ENCODE measurements at regions not wholly inside any gene's neighbourhood (a gene's known extent, or its start where the extent isn't known, plus 50 kb on each side); places are given as distances from the start of the nearest gene placed in this dataset.

- Histone ChIP-seq H4K20me1 (ENCODE audit: control insufficient read depth, insufficient read depth, low read length, poor library complexity, severe bottlenecking) (no peaks in the 10 kb centered on the region), H3K27ac (ENCODE audit: low read length in 2 of 2) (no peak overlapping the region), H3K79me2 (ENCODE audit: control insufficient read depth, insufficient read depth, low read length) (no peaks in the 10 kb centered on the region), H2AFZ (ENCODE audit: insufficient read depth, low read depth, low read length, poor library complexity, severe bottlenecking) (no peak overlapping the region), H3K27me3 (replicated peaks in 1 of 4; ENCODE audit: control extremely low read depth in 1 of 4, control insufficient read depth in 3 of 4, insufficient read depth in 4 of 4, low read length in 3 of 4) (no peaks in the 10 kb centered on the region), H3K9me3 (ENCODE audit: control extremely low read depth in 1 of 3, control insufficient read depth in 2 of 3, insufficient read depth in 1 of 3, low read length in 2 of 3) (no peaks in the 10 kb centered on the region), H3K4me1 (ENCODE audit: control insufficient read depth in 2 of 2, insufficient read depth in 2 of 2, low read length in 2 of 2) (peaks cover 9 to 10% of the 10 kb centered on the region in 2 donors), H3K9ac (ENCODE audit: low read length) (no peak overlapping the region), H3K4me3 (ENCODE audit: control extremely low read depth in 1 of 5, extremely low read depth in 1 of 5, insufficient read depth in 1 of 5, low read depth in 2 of 5, low read length in 4 of 5) (no peak overlapping the region), H3K36me3 (replicated peaks in 1 of 2; ENCODE audit: control extremely low read depth in 1 of 2, control insufficient read depth in 1 of 2, extremely low read depth in 1 of 2, insufficient read depth in 2 of 2, low read length in 1 of 2) (no peaks in the 10 kb centered on the region), H3K4me2 (replicated peaks; ENCODE audit: low read depth, low read length, poor library complexity, severe bottlenecking) (no peak overlapping the region)
- DNase-seq, result no peak
- Mint-ChIP-seq H3K27ac (no peak overlapping the region), H3K4me3 (no peak overlapping the region), H3K9me3 (ENCODE audit: insufficient read depth) (no peaks in the 10 kb centered on the region), H3K4me1 (peaks cover 11% of the 10 kb centered on the region), H3K27me3 (no peaks in the 10 kb centered on the region)
- ChIA-PET CTCF (interaction anchor here (1.3 kb wide), 1 partner anchor 252 kb away, joined by 3 read pairs; no protein-coding TSS in a partner anchor), POLR2A (interaction anchor here (0.5 kb wide), 1 partner anchor 27 kb away, joined by 4 read pairs; no protein-coding TSS in a partner anchor)
- WGBS (ENCODE audit: insufficient coverage), result 85% methylated on average over 4 of the region's 4 CpGs
- TF ChIP-seq, protein P1, sequence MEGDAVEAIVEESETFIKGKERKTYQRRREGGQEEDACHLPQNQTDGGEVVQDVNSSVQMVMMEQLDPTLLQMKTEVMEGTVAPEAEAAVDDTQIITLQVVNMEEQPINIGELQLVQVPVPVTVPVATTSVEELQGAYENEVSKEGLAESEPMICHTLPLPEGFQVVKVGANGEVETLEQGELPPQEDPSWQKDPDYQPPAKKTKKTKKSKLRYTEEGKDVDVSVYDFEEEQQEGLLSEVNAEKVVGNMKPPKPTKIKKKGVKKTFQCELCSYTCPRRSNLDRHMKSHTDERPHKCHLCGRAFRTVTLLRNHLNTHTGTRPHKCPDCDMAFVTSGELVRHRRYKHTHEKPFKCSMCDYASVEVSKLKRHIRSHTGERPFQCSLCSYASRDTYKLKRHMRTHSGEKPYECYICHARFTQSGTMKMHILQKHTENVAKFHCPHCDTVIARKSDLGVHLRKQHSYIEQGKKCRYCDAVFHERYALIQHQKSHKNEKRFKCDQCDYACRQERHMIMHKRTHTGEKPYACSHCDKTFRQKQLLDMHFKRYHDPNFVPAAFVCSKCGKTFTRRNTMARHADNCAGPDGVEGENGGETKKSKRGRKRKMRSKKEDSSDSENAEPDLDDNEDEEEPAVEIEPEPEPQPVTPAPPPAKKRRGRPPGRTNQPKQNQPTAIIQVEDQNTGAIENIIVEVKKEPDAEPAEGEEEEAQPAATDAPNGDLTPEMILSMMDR (IDR thresholded peaks at IDR 0.05), result no peak
- TF ChIP-seq EZH2 (IDR thresholded peaks at IDR 0.05; ENCODE audit: borderline replicate concordance, insufficient read depth, low read depth, low read length, poor library complexity, severe bottlenecking), result no peak
- ATAC-seq (ENCODE audit: low read depth), result no peak
- intact Hi-C loops (cut with micrococcal nuclease), result no loop called here
These were observed 72.2 kb upstream of the NAA20 start for GRCh38 chr20:19944772-19945459.
